Activated CD4-positive, alpha-beta T cell treated with anti-CD3 and anti-CD28 coated beads, Interleukin-2, amount 50 U/mL, for 48 hours (primary cell): ENCODE measurements at regions not wholly inside any gene's neighbourhood (a gene's known extent, or its start where the extent isn't known, plus 50 kb on each side); places are given as distances from the start of the nearest gene placed in this dataset.

ENCODE experiments used
- DNase-seq, 2 experiments: peaks; one replicate each; pipeline ENCODE4 v3.0.0-alpha.2; 2020

GRCh38 chr12:60947533-60947932 lies 1312.7 kb upstream of the USP15 start:
- no peak for DNase-seq

- no peak for DNase-seq
Observed at GRCh38 chr12:60967128-60967527, 1293.1 kb upstream of the USP15 start.

- no peak for DNase-seq
Observed at GRCh38 chr12:60977966-60978365, 1282.2 kb upstream of the USP15 start.

GRCh38 chr12:60980558-60980957 lies 1279.6 kb upstream of the USP15 start:
- DNase-seq: no peak

DNA sequence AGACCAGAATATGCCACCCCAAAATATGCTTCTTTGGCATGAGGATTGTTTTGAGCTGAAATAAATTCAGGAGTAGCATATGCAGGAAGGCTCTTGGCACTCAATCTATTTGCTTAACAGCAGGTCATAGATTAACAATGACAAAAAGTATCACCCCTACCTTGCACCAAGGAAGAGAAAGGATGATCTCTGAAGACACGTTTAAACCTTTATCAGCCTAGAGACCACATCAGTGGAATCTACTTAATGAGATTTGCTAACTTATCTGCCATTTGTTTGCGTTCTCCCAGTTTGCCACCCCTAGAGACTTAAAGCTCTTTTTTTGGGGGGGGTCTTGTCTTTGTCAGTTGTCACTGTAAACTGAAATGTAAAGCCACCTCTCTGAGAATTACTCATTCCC lies 1278.7 kb upstream of the USP15 start:
- DNase-seq: no peak

DNA sequence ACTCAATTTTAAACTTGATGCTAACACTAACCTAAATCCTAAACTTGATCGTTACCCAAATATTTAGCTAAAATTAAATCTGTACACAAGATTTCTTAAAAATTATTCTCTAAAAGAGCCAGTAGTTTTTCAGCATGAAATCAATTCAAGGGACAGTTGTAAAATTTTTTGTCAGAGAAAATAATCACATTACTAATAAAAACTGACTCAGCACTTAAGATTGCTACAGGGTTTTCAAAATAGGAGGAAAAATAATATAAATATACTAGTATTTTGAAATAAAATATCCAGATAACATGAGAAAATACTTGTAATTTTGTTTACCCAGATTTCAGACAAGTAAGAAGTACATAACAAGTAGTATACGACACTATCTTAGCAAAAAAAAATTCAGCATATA lies 1268.1 kb upstream of the USP15 start:
- DNase-seq: no peak

DNA sequence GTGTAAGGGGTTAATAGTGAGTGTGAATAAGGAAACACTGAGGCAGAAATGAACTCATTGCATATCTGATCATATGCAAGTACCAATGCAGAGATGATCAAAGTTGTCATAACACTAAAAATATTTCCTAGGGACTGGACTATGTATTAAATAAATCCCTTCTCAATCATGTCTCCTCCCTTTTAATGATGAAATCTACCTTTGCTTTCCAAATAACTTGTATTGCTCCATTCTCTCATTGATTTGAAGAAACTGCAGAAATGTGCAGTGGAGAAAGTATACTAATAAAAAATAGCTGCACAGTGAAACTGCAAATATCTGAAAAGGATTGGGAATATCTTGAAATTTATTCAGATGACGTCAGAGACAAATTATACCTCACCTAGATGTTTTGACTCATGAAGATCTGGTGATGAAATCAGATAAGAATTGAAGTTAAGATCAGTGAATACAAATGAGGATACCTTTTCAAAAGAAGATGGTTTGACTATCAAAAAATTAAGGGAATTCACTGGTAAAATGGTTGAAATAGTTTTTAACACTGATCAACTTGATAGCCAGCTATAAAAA lies 1264.9 kb upstream of the USP15 start:
- no peak for DNase-seq

- no peak for DNase-seq
Observed at GRCh38 chr12:60997869-60998378, 1262.3 kb upstream of the USP15 start.

DNA sequence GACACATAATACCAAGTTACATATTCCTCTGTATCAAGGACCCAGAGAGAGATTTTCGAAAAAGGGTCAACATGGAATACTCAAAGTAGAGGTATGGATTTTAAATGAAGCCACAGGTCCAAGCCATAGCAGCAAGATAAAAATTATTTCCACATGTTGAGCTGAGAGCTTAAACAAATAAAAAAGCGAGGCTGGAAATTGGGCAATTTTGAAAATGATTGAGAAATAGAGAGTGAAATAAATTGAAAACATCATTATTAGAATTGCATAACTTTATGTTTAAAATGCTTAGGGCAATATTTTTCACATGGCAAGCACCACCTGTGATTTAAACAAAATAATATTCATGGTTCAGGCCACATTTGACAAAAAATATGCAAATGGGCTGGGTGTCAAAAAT lies 1251.0 kb upstream of the USP15 start:
- DNase-seq: no peak

GRCh38 chr12:61011767-61012423 lies 1248.3 kb upstream of the USP15 start:
- DNase-seq: no peak

DNA sequence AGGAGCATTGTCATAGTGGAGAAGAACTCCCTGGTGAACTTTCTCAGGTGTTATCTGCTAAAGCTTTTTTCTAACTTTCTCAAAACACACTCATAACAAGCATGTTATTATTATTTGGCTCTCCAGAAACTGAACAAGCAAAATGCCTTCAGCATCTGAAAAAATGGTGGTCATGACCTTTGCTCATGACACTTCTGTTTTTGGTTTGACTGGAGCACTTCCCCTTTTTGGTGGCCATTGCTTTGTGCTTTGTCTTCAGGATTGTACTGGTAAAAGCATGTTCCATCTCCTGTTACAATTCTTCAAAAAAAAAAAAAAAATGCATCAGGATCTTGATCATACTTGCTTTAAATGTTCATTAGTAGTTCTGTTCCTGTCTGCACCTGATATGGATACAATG lies 1241.6 kb upstream of the USP15 start:
- DNase-seq: no peak

DNA sequence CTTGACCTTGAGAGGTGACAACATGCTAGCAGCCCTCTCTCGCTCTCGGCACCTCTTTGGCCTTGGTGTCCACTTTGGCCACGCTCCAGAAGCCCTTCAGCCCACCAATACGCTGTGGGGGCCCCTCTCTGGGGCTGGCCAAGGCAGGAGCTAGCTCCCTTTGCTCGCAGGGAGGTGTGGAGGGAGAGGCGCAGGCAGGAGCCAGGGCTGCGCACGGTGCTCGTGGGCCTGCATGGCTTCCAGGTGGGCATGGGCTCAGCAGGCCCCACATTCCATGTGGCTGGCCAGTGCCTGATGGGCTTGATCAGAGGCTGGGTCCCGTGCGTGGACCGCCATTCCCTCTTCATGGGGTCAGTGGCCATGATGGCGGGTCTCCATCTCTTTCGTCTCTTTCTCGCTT lies 1237.0 kb upstream of the USP15 start:
- DNase-seq: no peak

DNA sequence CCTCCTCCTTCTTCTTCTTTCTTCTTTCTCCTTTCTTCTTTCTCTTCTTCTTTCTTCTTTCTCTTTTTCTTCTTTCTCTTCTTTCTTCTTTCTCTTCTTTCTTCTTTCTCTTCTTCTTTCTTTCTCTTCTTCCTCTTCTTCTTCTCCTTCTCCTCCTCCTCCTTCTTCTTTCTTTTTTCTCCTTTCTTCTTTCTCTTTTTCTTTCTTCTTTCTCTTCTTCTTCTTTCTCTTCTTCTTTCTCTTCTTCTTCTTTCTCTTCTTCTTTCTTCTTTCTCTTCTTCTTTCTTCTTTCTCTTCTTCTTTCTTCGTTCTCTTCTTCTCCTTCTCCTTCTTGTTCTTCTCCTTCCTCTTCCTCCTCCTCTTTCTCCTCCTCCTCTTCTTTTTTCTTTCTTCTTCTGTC lies 1230.7 kb upstream of the USP15 start:
- no peak for DNase-seq

GRCh38 chr12:61037792-61038191 lies 1222.4 kb upstream of the USP15 start:
- DNase-seq: no peak

- DNase-seq: no peak
Observed at GRCh38 chr12:61043838-61044237, 1216.4 kb upstream of the USP15 start.

DNA sequence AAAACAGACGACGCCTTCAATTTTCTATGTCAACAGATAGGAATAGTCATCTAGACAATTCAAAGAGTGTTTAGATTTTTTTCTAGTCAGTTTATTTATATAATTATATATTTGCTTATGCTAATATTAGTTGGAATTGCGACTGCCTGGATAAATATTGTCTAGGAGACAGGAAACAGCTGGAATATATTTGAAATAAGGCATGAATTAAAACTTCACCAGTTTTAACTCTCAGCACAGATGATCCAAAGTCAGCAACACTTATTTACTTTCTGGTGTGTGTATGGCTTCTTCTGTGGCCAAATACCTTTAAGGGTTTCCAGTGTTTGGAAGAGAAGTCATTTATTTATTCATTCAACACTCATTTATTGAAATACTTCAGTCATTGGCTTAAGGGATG lies 1215.4 kb upstream of the USP15 start:
- no peak for DNase-seq

GRCh38 chr12:61070640-61071414 lies 1189.4 kb upstream of the USP15 start:
- DNase-seq: no peak

GRCh38 chr12:61072717-61073116 lies 1187.5 kb upstream of the USP15 start:
- no peak for DNase-seq

- DNase-seq: no peak
Observed at GRCh38 chr12:61095111-61095510, 1165.1 kb upstream of the USP15 start.

- no peak for DNase-seq
Observed at GRCh38 chr12:61098031-61098580, 1162.1 kb upstream of the USP15 start.

- no peak for DNase-seq
Observed at GRCh38 chr12:61107118-61107517, 1153.1 kb upstream of the USP15 start.

DNA sequence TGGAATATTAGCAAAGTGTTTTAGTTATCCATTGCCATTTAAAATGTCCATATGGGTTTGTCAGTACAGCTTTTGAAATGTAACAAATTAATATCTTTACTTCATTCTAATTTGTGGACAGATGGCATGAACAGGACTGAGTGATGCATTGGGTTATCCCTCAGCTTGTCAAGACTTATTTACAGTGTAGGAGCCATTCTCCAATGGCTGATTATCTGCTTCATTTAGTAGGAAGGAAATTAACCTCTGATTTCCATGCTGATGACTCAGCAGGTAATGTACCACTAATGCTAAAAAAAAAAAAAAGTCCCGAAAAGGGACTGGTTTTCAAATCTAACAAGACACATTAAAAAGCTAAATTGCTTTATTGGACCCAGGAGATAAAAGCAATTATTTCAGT lies 1149.0 kb upstream of the USP15 start:
- DNase-seq: no peak

- DNase-seq: no peak
Observed at GRCh38 chr12:61137677-61138414, 1122.4 kb upstream of the USP15 start.
